Islet precursor cell (in vitro differentiated cells): ENCODE measurements at regions not wholly inside any gene's neighbourhood (a gene's known extent, or its start where the extent isn't known, plus 50 kb on each side); places are given as distances from the start of the nearest gene placed in this dataset.
"Not testable (repeated sequence)": the region's sequence is repeated elsewhere in the genome, so short reads cannot be mapped to it uniquely, and the experiment has no call there.

Source experiments
- DNase-seq: peaks from one replicate; pipeline ENCODE4 v3.0.0-alpha.2; 2018

DNA sequence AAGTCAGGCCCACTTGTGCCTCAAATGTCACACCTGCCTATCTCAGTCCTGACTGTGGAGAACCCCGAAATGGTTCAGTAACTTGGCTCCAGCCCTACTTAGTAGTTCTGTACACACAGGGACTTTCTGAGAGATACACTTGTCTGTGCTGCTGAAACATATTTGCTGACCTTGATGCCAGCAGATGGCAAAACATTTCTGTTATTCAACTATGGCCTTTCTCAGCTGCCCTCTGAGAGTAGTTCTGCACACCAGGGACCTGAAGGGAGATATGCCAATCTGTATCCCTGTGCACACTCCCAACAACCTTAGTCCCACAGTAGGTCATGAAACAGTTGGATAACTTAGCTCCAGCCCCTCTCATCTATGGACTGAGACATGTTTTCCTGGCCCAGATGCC is 1651.5 kb downstream of the LRRC4C start:
- no peak for DNase-seq

- peak; percentile 54 for DNase-seq
Measured at GRCh38 chr11:39806652-39807051, 1652.8 kb downstream of the LRRC4C start.

DNA sequence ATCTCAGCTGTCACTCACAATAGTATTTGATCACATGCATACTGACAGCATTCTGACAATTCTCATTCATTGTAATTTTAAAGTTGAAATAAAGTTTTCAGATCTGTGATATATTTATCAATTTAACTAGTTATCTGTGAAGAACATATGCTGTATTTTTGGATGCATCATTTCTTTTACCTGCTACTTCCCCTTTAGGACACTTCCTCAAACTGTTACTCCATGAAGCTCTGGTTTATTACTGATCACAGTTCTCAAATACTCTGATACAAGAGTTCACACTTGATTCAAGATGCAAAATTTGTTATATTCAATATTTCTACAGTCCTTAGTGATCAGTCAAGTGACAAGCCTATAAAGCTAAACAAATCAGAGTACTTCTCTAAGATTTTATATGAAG is 1655.2 kb downstream of the LRRC4C start:
- no peak for DNase-seq

- no peak for DNase-seq
Measured at GRCh38 chr11:39786682-39787081, 1672.8 kb downstream of the LRRC4C start.

DNA sequence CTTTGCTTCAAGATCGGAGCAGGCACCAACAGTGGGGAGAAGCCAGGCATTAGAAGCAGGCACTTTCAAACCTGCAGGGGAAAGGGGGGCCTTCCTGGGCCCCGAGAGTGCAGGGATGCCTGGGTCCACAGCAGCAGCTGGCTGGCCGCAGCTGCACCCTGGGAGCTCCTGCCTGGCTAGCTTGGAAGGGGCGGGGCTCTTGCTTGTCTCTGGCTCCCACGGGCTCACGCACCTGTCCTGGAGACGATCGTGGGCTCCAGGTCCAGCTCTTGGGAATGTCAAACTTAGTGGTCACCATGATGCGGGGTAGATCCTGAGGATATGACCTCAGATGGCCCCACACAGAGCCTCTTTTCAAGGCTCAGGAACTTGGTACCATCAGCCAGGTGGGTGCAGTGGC is 1673.2 kb downstream of the LRRC4C start:
- DNase-seq = no peak

DNA sequence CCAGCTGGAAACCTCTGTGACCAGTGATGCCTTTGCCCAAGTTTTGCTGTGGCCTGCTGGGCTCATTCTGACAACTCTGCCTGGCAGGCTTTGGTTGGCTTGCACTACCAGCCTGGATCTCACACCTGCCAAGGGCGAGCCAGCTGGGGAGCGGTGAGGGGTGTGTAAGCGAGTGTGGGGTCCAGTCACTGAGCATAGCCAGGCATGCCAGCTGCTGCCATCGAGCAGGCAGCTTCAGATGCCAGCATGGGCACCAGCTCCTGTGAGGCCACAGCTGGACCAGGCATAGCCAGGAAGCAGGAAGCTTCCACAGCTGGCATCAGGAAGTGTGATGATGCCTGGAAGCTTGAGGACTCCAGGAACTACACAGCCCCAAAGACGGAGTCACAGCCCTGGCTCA is 1674.6 kb downstream of the LRRC4C start:
- DNase-seq = no peak

DNA sequence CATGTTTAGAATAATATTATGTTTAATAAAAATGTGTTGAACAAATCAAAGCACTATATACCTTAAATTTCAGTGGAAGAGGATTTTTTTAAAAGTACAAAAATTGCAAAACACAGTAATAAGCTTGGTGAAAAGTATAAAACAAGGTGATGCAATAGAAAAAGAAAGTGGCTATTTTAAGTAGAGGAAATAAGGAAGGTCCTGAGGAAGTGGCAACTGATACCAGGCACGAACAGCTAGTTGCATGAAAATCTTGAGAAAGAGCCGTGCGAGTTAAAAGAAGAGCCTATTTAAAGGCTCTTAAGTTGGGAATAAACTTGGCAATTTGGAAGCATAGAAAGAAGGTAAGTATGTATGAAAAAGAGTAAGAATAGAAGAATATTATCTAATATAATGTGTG is 1679.3 kb downstream of the LRRC4C start:
- DNase-seq = no peak

- no peak for DNase-seq
Measured at GRCh38 chr11:39777035-39777434, 1682.4 kb downstream of the LRRC4C start.

GRCh38 chr11:39772525-39773137 is 1686.8 kb downstream of the LRRC4C start:
- DNase-seq = no peak

GRCh38 chr11:39768214-39768613 is 1691.2 kb downstream of the LRRC4C start:
- no peak for DNase-seq

GRCh38 chr11:39745401-39745800 is 1714.1 kb downstream of the LRRC4C start:
- no peak for DNase-seq

DNA sequence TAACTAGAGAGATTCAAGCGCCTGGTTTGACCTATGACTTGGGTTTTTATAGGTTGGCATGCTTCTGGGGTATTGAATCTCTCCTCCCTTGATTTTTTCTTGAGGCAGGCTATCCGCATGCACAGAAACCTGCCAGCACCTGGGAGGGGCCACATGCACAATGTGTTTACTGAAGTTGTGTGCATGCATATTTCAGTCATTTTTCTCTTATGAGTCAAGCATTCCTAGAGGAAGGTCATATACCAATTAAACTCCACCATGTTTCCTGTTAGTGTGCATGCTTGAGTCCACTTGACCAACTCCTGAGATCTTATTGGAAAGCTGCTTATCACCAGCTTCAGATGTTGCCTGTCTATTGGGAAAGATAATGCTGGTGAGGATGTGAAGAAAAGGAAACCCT is 1718.4 kb downstream of the LRRC4C start:
- peak; percentile 53 for DNase-seq

- DNase-seq = not testable (repeated sequence)
Measured at GRCh38 chr11:39736351-39736750, 1723.1 kb downstream of the LRRC4C start.

GRCh38 chr11:39732001-39732400 is 1727.5 kb downstream of the LRRC4C start:
- no peak for DNase-seq

DNA sequence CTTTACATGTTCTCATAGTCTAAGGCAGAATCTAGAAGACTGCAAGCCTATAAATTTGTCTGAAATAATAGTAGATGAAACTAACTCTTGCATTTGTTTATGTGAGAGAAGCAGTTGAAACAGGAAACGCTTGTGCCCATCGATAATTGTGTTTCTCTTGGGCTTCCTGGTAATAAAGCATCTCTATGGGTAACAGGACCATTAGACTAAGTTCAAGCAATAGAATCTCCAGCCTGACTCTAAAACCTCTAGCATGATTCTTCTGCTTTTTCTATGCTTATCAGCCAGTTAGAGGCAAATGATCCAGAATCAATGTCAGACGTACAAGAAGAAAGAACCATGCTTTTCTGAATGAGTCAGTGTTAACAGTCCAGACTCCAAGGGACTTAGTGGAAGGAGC is 1734.4 kb downstream of the LRRC4C start:
- no peak for DNase-seq

DNA sequence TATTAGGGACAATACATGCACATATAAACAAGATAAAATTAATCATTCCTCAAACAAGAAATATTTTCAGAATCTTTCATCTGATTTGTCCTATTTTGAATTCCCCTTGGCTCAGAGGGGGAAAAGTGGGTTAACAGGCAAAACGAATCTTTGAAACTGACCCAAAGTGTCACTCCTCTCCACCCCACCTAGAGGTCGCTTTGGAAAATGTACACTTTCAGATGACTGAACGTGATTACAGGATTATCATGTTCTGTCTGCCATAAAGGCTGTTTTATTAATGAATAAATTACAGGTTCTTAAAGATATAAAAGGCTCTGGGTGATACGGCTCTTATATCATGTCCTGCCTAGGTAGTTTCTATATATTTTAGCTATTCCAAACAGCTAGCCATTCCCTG is 1735.0 kb downstream of the LRRC4C start:
- no peak for DNase-seq

- DNase-seq = no peak
Measured at GRCh38 chr11:39712581-39712980, 1746.9 kb downstream of the LRRC4C start.

GRCh38 chr11:39690856-39691255 is 1768.6 kb downstream of the LRRC4C start:
- DNase-seq = no peak

- DNase-seq = no peak
Measured at GRCh38 chr11:39683951-39684554, 1775.4 kb downstream of the LRRC4C start.

DNA sequence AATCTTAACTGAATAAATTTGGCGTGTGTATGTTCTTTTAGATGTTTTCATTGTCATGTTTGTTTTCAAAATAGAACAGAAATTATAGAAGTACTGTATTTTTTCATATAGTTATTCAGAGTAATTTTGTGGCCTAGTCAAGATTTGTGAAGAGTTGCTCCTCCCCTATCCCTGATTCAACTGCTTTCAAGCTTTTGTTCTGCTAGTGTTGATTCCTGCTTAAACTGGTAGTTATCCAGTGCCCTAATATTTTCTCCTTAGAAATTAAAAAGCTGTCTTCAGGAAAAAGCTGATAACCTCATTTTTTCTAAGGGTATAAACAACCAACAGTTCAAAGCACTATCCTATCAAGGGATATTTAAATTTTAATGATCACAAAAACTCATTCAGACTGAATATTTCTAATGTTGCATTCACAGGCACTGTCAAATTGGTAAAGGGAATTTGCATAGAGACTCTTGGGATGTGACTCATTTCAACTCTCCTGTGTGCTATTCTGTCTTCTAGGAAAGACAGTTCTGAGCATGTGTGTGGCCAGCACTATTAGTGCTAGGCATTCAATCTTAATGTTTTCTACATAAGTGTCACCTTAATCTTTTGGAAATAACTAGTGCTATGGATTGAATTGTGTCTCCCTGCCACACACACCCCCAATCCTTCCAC is 1776.0 kb downstream of the LRRC4C start:
- no peak for DNase-seq

GRCh38 chr11:39681428-39681827 is 1778.0 kb downstream of the LRRC4C start:
- DNase-seq = no peak

GRCh38 chr11:39678996-39679395 is 1780.5 kb downstream of the LRRC4C start:
- no peak for DNase-seq

DNA sequence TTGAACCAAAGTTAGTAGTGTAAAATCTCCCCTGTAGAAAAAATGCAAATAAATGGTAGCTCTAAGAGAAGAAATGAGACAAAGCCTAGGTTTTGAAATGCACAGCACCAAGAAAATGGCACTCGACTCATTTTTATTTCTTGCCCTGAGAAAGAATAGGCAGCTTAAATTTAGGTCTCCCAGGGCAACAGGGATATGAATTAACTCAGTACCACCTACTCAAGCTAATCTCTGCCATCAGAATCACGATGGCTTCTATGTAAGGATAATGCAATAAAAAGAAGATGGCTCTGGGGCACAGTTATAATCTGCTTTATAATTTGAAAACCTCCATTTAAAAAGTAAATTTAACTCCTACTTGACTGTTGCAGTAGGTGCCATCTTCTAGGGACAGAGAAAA is 1784.3 kb downstream of the LRRC4C start:
- DNase-seq = no peak

- no peak for DNase-seq
Measured at GRCh38 chr11:39674761-39675160, 1784.7 kb downstream of the LRRC4C start.

- DNase-seq = no peak
Measured at GRCh38 chr11:39674024-39674423, 1785.4 kb downstream of the LRRC4C start.
